ENCODE measurements at regions not wholly inside any gene's neighbourhood (a gene's known extent, or its start where the extent isn't known, plus 50 kb on each side); places are given as distances from the start of the nearest gene placed in this dataset.
A peak's percentile ranks its signal among the peaks of the same experiment; 100 is the strongest.

DNA sequence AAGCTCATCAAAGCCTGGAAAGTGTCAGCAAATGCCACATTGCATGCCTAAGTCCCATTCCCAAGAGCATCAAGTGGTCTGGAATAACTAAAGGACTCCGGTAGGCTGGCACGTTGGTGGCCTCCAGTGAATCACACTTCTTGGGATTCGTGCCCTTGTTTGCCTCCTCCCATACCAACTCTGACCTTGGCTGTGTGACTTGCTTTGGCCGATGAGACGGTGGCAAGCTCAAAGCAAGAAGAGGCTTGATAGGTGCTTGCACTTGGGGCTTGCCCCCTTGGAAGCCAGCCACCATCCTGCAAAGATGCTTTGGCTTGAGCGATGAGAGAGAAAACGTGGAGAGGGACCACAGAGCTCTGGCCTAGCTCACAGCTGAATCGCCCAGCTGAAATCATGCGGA, 313.1 kb upstream of the ZFHX3 start:
- Histone ChIP-seq H3K23me2 (ENCODE audit: low read depth, low read length) (no peaks in the 10 kb centered on the region), H2BK5ac (ENCODE audit: low read depth, low read length) (no peak overlapping the region), H3K27me3 (replicated peaks in 1 of 4; ENCODE audit: control insufficient read depth in 3 of 4, extremely low read depth in 1 of 4, insufficient read depth in 3 of 4, low read length in 3 of 4) (no peaks in the 10 kb centered on the region), H3K4me1 (replicated peaks in 1 of 4; ENCODE audit: control insufficient read depth in 3 of 4, insufficient read depth in 4 of 4, low read length in 3 of 4) (peaks cover 0 to 8% (median 3%) of the 10 kb centered on the region in 4 experiments; a peak in 3 of 7 replicates), H2BK20ac (ENCODE audit: low read length) (no peak overlapping the region), H2BK120ac (replicated peaks; ENCODE audit: low read depth, low read length) (no peak overlapping the region), H3K23ac (ENCODE audit: insufficient read length) (no peak overlapping the region), H3K4me3 (ENCODE audit: extremely low read depth in 1 of 4, insufficient read depth in 2 of 4, low read depth in 3 of 4, low read length in 4 of 4) (no peak overlapping the region), H3K27ac (ENCODE audit: low read depth, low read length) (no peak overlapping the region), H3K4me2 (ENCODE audit: insufficient read depth in 1 of 2, low read depth in 2 of 2, low read length in 2 of 2) (no peak overlapping the region), H4K5ac (ENCODE audit: insufficient read length, low read depth, low read length) (no peak overlapping the region), H2BK15ac (ENCODE audit: low read length) (0 out of 2 replicates have a peak overlapping the region, but pooled peaks have one; percentile 31), H3K14ac (ENCODE audit: insufficient read length) (no peak overlapping the region), H4K8ac (ENCODE audit: extremely low read depth, insufficient read depth, low read length) (no peak overlapping the region), H3K4ac (replicated peaks; ENCODE audit: insufficient read length, low read depth, low read length) (no peak overlapping the region), H3K18ac (ENCODE audit: extremely low read depth, low read length) (no peak overlapping the region), H3K36me3 (ENCODE audit: control insufficient read depth in 2 of 4, insufficient read depth in 4 of 4, low read length in 3 of 4) (no peaks in the 10 kb centered on the region), H2AFZ (ENCODE audit: low read length) (no peak overlapping the region), H3K56ac (replicated peaks; ENCODE audit: insufficient read length, low read depth, low read length) (no peak overlapping the region), H3K79me1 (ENCODE audit: low read depth, low read length) (no peaks in the 10 kb centered on the region), H2AK5ac (ENCODE audit: low read depth, low read length) (no peak overlapping the region), H4K20me1 (replicated peaks in 1 of 2; ENCODE audit: control insufficient read depth in 1 of 2, insufficient read depth in 2 of 2, low read length in 2 of 2) (no peaks in the 10 kb centered on the region), H3K79me2 (ENCODE audit: control insufficient read depth in 1 of 2, insufficient read depth in 2 of 2, low read length in 2 of 2) (no peaks in the 10 kb centered on the region), H3K9ac (replicated peaks in 1 of 4; ENCODE audit: extremely low read depth in 1 of 4, low read depth in 3 of 4, low read length in 3 of 4) (no peak overlapping the region), H2BK12ac (ENCODE audit: low read depth, low read length) (no peak overlapping the region), H3K9me3 (ENCODE audit: insufficient read depth in 2 of 2, low read depth in 1 of 2, low read length in 1 of 2) (no peaks in the 10 kb centered on the region), H4K91ac (replicated peaks; ENCODE audit: insufficient read length, low read length) (no peak overlapping the region)
- TF ChIP-seq RBBP5 (IDR thresholded peaks at IDR 0.05; ENCODE audit: borderline replicate concordance, low read depth, low read length) (no peak), SP4 (IDR thresholded peaks at IDR 0.05; ENCODE audit: low read length) (no peak), BRCA1 (IDR thresholded peaks at IDR 0.05; ENCODE audit: low read depth, low read length) (no peak), GABPA (IDR thresholded peaks at IDR 0.05; ENCODE audit: borderline replicate concordance, insufficient read depth, low read length) (no peak), MAFK (IDR thresholded peaks at IDR 0.05; ENCODE audit: low read depth, low read length) (no peak)
- ChIA-PET CTCF (ENCODE audit: partially characterized antibody) (interaction anchor here (1.2 kb wide), 1 partner anchor 16 kb away, joined by 3 read pairs; no protein-coding TSS in a partner anchor), POLR2A (ENCODE audit: partially characterized antibody) (no interaction called here)
- no peak for FAIRE-seq
- DNase-seq (ENCODE audit: low read depth in 1 of 2, low spot score in 2 of 2), result no peak
- 94% methylated on average over 9 of the region's 9 CpGs; no CpG with 5 or more reads in 1 of the 2 experiments for WGBS, 2 experiments (ENCODE audit: extremely low coverage in 1 of 2, insufficient coverage in 1 of 2, insufficient read length in 1 of 2, insufficient replicate concordance in 2 of 2, low coverage in 1 of 2, low lambda C conversion rate in 2 of 2, missing lambda C conversion rate in 1 of 2)

All from H1 (cell line).